HCT116 (cell line): ENCODE measurements at regions not wholly inside any gene's neighbourhood (a gene's known extent, or its start where the extent isn't known, plus 50 kb on each side); places are given as distances from the start of the nearest gene placed in this dataset.

Experiments
- EZH2 ChIP-seq: fragments of 200-600 bp; sonication (generic); IDR thresholded peaks from 2 replicates; pipeline ENCODE4 v1.6.1; 2017; ENCODE audit warnings: antibody characterized with exemption, mixed run types
- POLR2A ChIP-seq: IDR thresholded peaks from 2 replicates; pipeline ENCODE4 v1.7.0; 2011; ENCODE audit warnings: borderline replicate concordance; ENCODE audit not compliant: insufficient read depth, insufficient read length; ENCODE audit errors: extremely low read depth
- TF ChIP-seq, protein P1 (sequence below), 3 experiments: fragments of 200-600 bp in 1 of 3; sonication (generic) in 1 of 3; IDR thresholded peaks in 2 of 3; conservative IDR thresholded peaks in 1 of 3; 2 replicates each; pipeline ENCODE4 v1.5.1; 2012 to 2017; ENCODE audit warnings: low read depth in 2 of 3, low read length in 2 of 3, antibody characterized with exemption in 1 of 3, borderline replicate concordance in 1 of 3, control low read depth in 1 of 3, mild to moderate bottlenecking in 1 of 3, mixed read lengths in 1 of 3, mixed run types in 1 of 3, moderate library complexity in 1 of 3; ENCODE audit not compliant: insufficient read depth in 1 of 3
- TF ChIP-seq, protein P2 (sequence below): IDR thresholded peaks from 2 replicates; pipeline ENCODE4 v1.6.1; 2012

DNA sequence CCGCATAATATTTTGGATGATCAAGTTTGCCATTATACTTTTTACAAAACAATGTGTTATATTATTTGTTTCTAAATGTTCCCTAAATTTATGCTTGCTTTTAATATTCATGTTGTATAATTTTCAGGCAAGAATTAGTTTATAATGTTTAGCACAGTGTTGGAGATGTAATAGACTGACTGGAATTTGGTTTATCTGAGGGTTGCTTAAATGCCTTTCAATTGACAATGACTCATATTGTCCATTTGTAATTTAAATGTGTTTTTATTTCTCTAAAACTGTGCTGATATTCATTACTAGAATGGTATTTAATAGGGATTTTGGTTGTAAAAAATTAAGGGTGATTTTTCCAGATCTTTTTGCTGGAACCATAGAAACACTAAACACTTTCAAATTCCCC lies 788.4 kb downstream of the SLC6A15 start:
- TF ChIP-seq, protein P1, sequence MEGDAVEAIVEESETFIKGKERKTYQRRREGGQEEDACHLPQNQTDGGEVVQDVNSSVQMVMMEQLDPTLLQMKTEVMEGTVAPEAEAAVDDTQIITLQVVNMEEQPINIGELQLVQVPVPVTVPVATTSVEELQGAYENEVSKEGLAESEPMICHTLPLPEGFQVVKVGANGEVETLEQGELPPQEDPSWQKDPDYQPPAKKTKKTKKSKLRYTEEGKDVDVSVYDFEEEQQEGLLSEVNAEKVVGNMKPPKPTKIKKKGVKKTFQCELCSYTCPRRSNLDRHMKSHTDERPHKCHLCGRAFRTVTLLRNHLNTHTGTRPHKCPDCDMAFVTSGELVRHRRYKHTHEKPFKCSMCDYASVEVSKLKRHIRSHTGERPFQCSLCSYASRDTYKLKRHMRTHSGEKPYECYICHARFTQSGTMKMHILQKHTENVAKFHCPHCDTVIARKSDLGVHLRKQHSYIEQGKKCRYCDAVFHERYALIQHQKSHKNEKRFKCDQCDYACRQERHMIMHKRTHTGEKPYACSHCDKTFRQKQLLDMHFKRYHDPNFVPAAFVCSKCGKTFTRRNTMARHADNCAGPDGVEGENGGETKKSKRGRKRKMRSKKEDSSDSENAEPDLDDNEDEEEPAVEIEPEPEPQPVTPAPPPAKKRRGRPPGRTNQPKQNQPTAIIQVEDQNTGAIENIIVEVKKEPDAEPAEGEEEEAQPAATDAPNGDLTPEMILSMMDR (IDR thresholded peaks at IDR 0.05 in 2 of 3, conservative IDR thresholded peaks at IDR 0.05 in 1 of 3; ENCODE audit: borderline replicate concordance in 1 of 3, insufficient read depth in 1 of 3, low read depth in 2 of 3, low read length in 2 of 3): no peak
- no peak for TF ChIP-seq EZH2
- no peak for TF ChIP-seq POLR2A
- TF ChIP-seq, protein P2, sequence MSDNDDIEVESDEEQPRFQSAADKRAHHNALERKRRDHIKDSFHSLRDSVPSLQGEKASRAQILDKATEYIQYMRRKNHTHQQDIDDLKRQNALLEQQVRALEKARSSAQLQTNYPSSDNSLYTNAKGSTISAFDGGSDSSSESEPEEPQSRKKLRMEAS: no peak
